Uterus (tissue), 2 donors: ENCODE measurements at regions not wholly inside any gene's neighbourhood (a gene's known extent, or its start where the extent isn't known, plus 50 kb on each side); places are given as distances from the start of the nearest gene placed in this dataset.

Source experiments
- POLR2A ChIP-seq, 2 donors: fragments of 450-650 bp; IDR thresholded peaks; one replicate each; pipeline ENCODE4 v1.6.1; 2016; ENCODE audit warnings: antibody characterized with exemption in 2 of 2, mild to moderate bottlenecking in 1 of 2, moderate library complexity in 1 of 2
- TF ChIP-seq, protein P1 (sequence below), 4 experiments: fragments of 200-600 bp in 2 of 4; fragments of 450-650 bp in 2 of 4; sonication (generic) in 2 of 4; IDR thresholded peaks; one replicate each; pipeline ENCODE4 v1.5.1; 2016 to 2019; ENCODE audit warnings: antibody characterized with exemption in 4 of 4, mild to moderate bottlenecking in 2 of 4, moderate library complexity in 1 of 4

DNA sequence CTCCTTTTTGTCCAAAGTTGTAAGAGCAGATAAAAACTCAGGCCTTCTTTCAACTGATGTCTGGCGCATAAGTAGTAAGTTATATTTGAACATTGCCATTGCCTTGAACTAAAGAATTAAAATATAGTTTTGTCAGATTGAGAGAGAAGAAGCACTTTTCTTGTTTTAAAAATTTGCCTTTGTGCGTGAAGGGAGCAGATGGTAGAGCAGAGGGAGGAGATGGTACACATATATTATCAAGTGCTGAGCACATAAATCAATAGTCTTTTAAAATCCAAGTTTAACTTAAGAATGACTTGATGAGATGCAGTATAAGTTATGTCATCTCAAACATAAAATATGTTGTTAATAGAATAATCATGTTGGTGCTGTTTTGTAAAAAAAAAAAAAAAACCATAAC, 504.6 kb upstream of the KLHL1 start:
- TF ChIP-seq, protein P1, sequence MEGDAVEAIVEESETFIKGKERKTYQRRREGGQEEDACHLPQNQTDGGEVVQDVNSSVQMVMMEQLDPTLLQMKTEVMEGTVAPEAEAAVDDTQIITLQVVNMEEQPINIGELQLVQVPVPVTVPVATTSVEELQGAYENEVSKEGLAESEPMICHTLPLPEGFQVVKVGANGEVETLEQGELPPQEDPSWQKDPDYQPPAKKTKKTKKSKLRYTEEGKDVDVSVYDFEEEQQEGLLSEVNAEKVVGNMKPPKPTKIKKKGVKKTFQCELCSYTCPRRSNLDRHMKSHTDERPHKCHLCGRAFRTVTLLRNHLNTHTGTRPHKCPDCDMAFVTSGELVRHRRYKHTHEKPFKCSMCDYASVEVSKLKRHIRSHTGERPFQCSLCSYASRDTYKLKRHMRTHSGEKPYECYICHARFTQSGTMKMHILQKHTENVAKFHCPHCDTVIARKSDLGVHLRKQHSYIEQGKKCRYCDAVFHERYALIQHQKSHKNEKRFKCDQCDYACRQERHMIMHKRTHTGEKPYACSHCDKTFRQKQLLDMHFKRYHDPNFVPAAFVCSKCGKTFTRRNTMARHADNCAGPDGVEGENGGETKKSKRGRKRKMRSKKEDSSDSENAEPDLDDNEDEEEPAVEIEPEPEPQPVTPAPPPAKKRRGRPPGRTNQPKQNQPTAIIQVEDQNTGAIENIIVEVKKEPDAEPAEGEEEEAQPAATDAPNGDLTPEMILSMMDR (IDR thresholded peaks at IDR 0.05): no peak
- TF ChIP-seq POLR2A (IDR thresholded peaks at IDR 0.05): no peak
